Astrocyte (in vitro differentiated cells and primary cell): ENCODE measurements at regions not wholly inside any gene's neighbourhood (a gene's known extent, or its start where the extent isn't known, plus 50 kb on each side); places are given as distances from the start of the nearest gene placed in this dataset.

Experiments used
- CTCF ChIP-seq: IDR thresholded peaks from 2 replicates; pipeline ENCODE4 v1.5.1; 2011; ENCODE audit warnings: low read depth, mild to moderate bottlenecking, inconsistent platforms, low read length, moderate library complexity; ENCODE audit not compliant: insufficient read depth
- EZH2 ChIP-seq: IDR thresholded peaks from 2 replicates; pipeline ENCODE4 v1.6.1; 2012; ENCODE audit warnings: mild to moderate bottlenecking, low read length, inconsistent platforms; ENCODE audit not compliant: insufficient read depth

- TF ChIP-seq CTCF (no peak), EZH2 (no peak)
Measured at GRCh38 chr9:129291041-129291501, 113.0 kb upstream of the IER5L start.
